Neural cell (in vitro differentiated cells): ENCODE measurements at regions not wholly inside any gene's neighbourhood (a gene's known extent, or its start where the extent isn't known, plus 50 kb on each side); places are given as distances from the start of the nearest gene placed in this dataset.

Source experiments
- H2AFZ ChIP-seq: fragments of 200-600, 300-800 bp; sonication (generic), shearing (Covaris generic); 2 replicates; pipeline ENCODE4 v1.6.0; 2014; ENCODE audit warnings: low read depth, mild to moderate bottlenecking, antibody characterized with exemption, low read length, moderate library complexity
- H3F3A ChIP-seq: fragments of 200-600 bp; shearing (Covaris generic); 2 replicates; pipeline ENCODE4 v1.6.1; 2016; ENCODE audit warnings: mild to moderate bottlenecking, moderate library complexity, mixed read lengths, antibody characterized with exemption, low read length; ENCODE audit not compliant: insufficient read depth, poor library complexity, severe bottlenecking
- H3K27ac ChIP-seq: fragments of 200-600, 300-800 bp; sonication (generic), shearing (Covaris generic); 2 replicates; pipeline ENCODE4 v1.5.1; 2014; ENCODE audit warnings: mild to moderate bottlenecking, low read length, moderate library complexity
- H3K27me3 ChIP-seq: fragments of 300-800, 200-600 bp; sonication (generic), shearing (Covaris generic); 2 replicates; pipeline ENCODE4 v1.6.0; 2014; ENCODE audit warnings: mild to moderate bottlenecking, low read depth, low read length, moderate library complexity; ENCODE audit not compliant: insufficient read depth
- H3K36me3 ChIP-seq: fragments of 300-800, 200-600 bp; sonication (generic), shearing (Covaris generic); 2 replicates; pipeline ENCODE4 v1.5.1; 2014; ENCODE audit warnings: mild to moderate bottlenecking, antibody characterized with exemption, low read length, moderate library complexity; ENCODE audit not compliant: insufficient read depth
- H3K4me2 ChIP-seq: fragments of 300-800, 200-600 bp; sonication (generic), shearing (Covaris generic); 2 replicates; pipeline ENCODE4 v1.6.0; 2014; ENCODE audit warnings: mild to moderate bottlenecking, low read length
- H3K4me3 ChIP-seq: fragments of 300-800, 200-600 bp; sonication (generic), shearing (Covaris generic); 2 replicates; pipeline ENCODE4 v1.5.1; 2014; ENCODE audit warnings: mild to moderate bottlenecking, low read length, moderate library complexity
- H3K79me2 ChIP-seq: fragments of 200-600 bp; shearing (Covaris generic); replicated peaks from 2 replicates; pipeline ENCODE4 v1.6.0; 2014; ENCODE audit warnings: mild to moderate bottlenecking, low read length, moderate library complexity; ENCODE audit not compliant: insufficient read depth
- H3K9ac ChIP-seq: fragments of 300-800, 200-600 bp; sonication (generic), shearing (Covaris generic); 2 replicates; pipeline ENCODE4 v1.6.1; 2016; ENCODE audit warnings: mild to moderate bottlenecking, low read length, mixed read lengths
- H3K9me2 ChIP-seq: fragments of 200-600 bp; shearing (Covaris generic); 2 replicates; pipeline ENCODE4 v1.6.1; 2016; ENCODE audit warnings: mild to moderate bottlenecking, low read length, mixed read lengths; ENCODE audit not compliant: insufficient read depth
- H3K9me3 ChIP-seq: fragments of 200-600, 300-800 bp; sonication (generic), shearing (Covaris generic); 2 replicates; pipeline ENCODE4 v1.6.1; 2016; ENCODE audit warnings: mild to moderate bottlenecking, mixed run types, low read length, moderate library complexity, mixed read lengths
- H4K20me1 ChIP-seq: fragments of 200-600 bp; shearing (Covaris generic); 2 replicates; pipeline ENCODE4 v1.6.1; 2016; ENCODE audit warnings: mild to moderate bottlenecking, mixed run types; ENCODE audit not compliant: insufficient read depth
- CTCF ChIP-seq: fragments of 450-650 bp; IDR thresholded peaks from 2 replicates; pipeline ENCODE4 v1.5.1; 2014; ENCODE audit warnings: antibody characterized with exemption, mild to moderate bottlenecking, moderate library complexity; ENCODE audit not compliant: poor library complexity, severe bottlenecking
- EP300 ChIP-seq: fragments of 450-650 bp; conservative IDR thresholded peaks from 2 replicates; pipeline ENCODE4 v1.6.1; 2014; ENCODE audit warnings: antibody characterized with exemption, mild to moderate bottlenecking, moderate library complexity; ENCODE audit not compliant: poor library complexity, severe bottlenecking
- EZH2 ChIP-seq: fragments of 200-600, 300-800 bp; shearing (Covaris generic), sonication (generic); IDR thresholded peaks from 2 replicates; pipeline ENCODE4 v1.6.1; 2014; ENCODE audit warnings: antibody characterized with exemption, low read length, borderline replicate concordance, mild to moderate bottlenecking; ENCODE audit not compliant: insufficient read depth, poor library complexity, severe bottlenecking
- MXI1 ChIP-seq: fragments of 450-650 bp; conservative IDR thresholded peaks from 2 replicates; pipeline ENCODE4 v1.6.1; 2014; ENCODE audit warnings: antibody characterized with exemption, mild to moderate bottlenecking; ENCODE audit not compliant: poor library complexity, severe bottlenecking
- POLR2AphosphoS5 ChIP-seq: IDR thresholded peaks from 2 replicates; pipeline ENCODE4 v1.6.1; 2012
- RAD21 ChIP-seq: fragments of 450-650 bp; conservative IDR thresholded peaks from 2 replicates; pipeline ENCODE4 v1.6.1; 2014; ENCODE audit warnings: antibody characterized with exemption, mild to moderate bottlenecking, moderate library complexity
- SMC3 ChIP-seq: fragments of 450-650 bp; conservative IDR thresholded peaks from 2 replicates; pipeline ENCODE4 v1.6.1; 2014; ENCODE audit warnings: antibody characterized with exemption, mild to moderate bottlenecking, moderate library complexity; ENCODE audit not compliant: poor library complexity
- TAF1 ChIP-seq: IDR thresholded peaks from 2 replicates; pipeline ENCODE4 v1.6.1; 2012; ENCODE audit warnings: low read depth
- TF ChIP-seq, protein P1 (sequence below): IDR thresholded peaks from 2 replicates; pipeline ENCODE4 v1.6.1; 2012; ENCODE audit warnings: borderline replicate concordance

DNA sequence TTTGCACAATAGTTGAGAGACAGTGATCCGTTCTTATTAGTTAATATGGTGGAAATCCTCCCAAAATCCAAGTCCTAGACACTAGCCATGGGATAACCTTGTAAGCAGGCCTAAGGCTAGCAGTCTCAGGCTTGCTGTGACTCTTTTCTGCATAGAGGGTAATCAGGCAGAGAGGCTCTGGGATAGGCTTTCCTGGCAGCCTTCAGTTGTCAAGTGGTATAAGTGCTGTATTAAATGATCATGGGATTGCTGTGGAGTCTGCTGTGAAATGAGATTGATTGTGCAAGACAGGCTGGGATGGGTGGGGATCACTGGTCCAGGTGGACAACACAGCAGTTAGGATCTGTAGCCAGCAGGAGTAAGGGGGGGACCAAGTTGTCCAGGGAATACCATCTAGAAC, 416.4 kb downstream of the TLE4 start:
- no peak overlapping the region for H3K9ac ChIP-seq
- no peak overlapping the region for H3K27ac ChIP-seq
- H3K9me2 ChIP-seq = no peaks in the 10 kb centered on the region
- H3K9me3 ChIP-seq = no peaks in the 10 kb centered on the region
- H3K36me3 ChIP-seq = no peaks in the 10 kb centered on the region
- TF ChIP-seq, protein P1, sequence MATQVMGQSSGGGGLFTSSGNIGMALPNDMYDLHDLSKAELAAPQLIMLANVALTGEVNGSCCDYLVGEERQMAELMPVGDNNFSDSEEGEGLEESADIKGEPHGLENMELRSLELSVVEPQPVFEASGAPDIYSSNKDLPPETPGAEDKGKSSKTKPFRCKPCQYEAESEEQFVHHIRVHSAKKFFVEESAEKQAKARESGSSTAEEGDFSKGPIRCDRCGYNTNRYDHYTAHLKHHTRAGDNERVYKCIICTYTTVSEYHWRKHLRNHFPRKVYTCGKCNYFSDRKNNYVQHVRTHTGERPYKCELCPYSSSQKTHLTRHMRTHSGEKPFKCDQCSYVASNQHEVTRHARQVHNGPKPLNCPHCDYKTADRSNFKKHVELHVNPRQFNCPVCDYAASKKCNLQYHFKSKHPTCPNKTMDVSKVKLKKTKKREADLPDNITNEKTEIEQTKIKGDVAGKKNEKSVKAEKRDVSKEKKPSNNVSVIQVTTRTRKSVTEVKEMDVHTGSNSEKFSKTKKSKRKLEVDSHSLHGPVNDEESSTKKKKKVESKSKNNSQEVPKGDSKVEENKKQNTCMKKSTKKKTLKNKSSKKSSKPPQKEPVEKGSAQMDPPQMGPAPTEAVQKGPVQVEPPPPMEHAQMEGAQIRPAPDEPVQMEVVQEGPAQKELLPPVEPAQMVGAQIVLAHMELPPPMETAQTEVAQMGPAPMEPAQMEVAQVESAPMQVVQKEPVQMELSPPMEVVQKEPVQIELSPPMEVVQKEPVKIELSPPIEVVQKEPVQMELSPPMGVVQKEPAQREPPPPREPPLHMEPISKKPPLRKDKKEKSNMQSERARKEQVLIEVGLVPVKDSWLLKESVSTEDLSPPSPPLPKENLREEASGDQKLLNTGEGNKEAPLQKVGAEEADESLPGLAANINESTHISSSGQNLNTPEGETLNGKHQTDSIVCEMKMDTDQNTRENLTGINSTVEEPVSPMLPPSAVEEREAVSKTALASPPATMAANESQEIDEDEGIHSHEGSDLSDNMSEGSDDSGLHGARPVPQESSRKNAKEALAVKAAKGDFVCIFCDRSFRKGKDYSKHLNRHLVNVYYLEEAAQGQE = no peak
- TF ChIP-seq MXI1 (no peak), RAD21 (no peak), EP300 (no peak), CTCF (no peak), EZH2 (no peak), TAF1 (no peak), SMC3 (no peak), POLR2AphosphoS5 (no peak)
- no peaks in the 10 kb centered on the region for H3F3A ChIP-seq
- no peak overlapping the region for H3K4me3 ChIP-seq
- no peaks in the 10 kb centered on the region for H4K20me1 ChIP-seq
- no peak overlapping the region for H2AFZ ChIP-seq
- H3K27me3 ChIP-seq = no peaks in the 10 kb centered on the region
- H3K79me2 ChIP-seq = no peaks in the 10 kb centered on the region
- H3K4me2 ChIP-seq = no peak overlapping the region

GRCh38 chr9:79986437-79986836, 414.7 kb downstream of the TLE4 start:
- no peaks in the 10 kb centered on the region for H3K9me2 ChIP-seq
- H3K27me3 ChIP-seq = no peaks in the 10 kb centered on the region
- H3K9me3 ChIP-seq = no peaks in the 10 kb centered on the region
- no peak overlapping the region for H2AFZ ChIP-seq
- H3K4me2 ChIP-seq = no peak overlapping the region
- no peak for TF ChIP-seq SMC3
- no peak for TF ChIP-seq MXI1
- no peak for TF ChIP-seq EZH2
- no peak for TF ChIP-seq RAD21
- TF ChIP-seq CTCF = no peak
- no peak overlapping the region for H3K4me3 ChIP-seq
- H3K9ac ChIP-seq = no peak overlapping the region
- no peaks in the 10 kb centered on the region for H4K20me1 ChIP-seq
- no peaks in the 10 kb centered on the region for H3F3A ChIP-seq
- no peak overlapping the region for H3K27ac ChIP-seq
- no peaks in the 10 kb centered on the region for H3K79me2 ChIP-seq
- H3K36me3 ChIP-seq = no peaks in the 10 kb centered on the region
